HG02973 (cell line): ENCODE measurements at regions not wholly inside any gene's neighbourhood (a gene's known extent, or its start where the extent isn't known, plus 50 kb on each side); places are given as distances from the start of the nearest gene placed in this dataset.
"Not testable (repeated sequence)": the region's sequence is repeated elsewhere in the genome, so short reads cannot be mapped to it uniquely, and the experiment has no call there.

Experiments used
- ATAC-seq: cut with Tn5 transposase; IDR thresholded peaks from one replicate; pipeline ENCODE4 v1.9.1; 2021; ENCODE audit warnings: moderate library complexity; ENCODE audit not compliant: unreplicated experiment

DNA sequence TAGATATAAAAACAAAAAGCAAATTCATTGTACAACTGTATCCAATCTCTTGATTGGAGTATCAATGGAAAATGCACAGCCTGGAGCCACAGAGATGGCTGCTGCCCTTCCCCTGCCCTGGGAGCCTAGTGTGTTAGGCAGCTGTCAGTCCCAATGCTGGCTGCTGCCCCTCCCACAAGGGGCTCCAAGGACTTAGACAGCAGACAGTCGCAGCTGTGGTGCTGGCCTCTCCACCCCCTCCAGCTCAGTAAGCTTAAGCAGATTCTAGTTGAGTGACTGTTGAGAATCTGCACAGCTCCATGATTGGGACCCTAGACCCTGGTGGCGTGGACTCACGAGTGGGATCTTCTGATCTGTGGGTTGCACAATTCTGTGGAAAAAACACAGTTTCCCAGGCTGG lies 1511.2 kb downstream of the FAM181B start:
- no peak for ATAC-seq

DNA sequence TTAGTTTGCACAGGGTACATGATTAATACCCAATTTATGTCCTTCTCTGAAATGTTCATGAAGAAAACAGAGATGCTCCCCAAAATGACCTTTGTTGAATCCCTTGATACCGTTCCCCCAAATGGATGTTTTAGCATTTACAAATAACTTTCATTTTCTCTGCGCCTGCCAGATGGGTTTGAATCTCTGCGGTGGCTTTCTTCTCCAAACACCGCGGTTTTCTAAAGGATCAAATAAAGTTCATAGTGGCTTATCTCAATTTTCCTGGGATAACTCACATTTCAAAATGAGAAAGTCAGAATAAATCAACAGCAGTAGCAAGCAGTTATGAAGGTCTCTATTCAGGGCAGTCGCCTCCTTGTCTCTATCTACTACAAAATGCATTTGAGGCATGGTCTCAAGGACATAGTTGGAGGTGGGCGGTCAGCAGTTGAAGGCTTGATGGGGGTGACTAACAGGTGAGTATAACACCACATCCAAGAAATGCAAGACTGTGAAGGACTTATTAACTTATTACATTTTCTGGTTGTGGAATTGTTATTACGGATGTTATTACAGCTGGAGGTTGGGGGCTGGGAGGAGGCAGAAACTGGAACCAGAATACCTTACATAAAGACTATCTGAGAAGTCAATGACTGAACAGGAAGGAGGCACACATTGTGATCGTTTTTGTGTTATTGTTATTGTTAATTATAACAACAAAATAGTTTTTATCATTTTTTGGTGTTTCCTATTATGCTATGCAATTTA lies 1513.3 kb downstream of the FAM181B start:
- ATAC-seq, result no peak

DNA sequence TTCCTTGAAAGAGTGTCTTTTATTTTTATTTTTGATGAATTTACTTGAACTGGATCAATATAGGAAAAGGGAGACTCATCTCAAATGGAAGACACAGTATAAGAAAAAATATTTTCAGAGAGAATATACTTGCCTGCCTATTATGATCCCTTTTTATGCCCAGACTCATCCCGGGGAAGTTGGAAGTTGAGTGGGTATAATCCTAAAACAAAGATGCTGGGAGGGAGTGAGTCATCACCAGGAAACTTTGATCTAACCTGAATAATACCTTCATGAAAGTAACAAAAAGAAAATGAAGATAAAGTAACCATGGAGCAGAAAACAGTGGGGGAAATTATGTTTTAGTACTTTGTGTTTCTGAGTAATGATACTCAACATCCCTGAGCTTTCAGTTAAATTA lies 1514.0 kb downstream of the FAM181B start:
- no peak for ATAC-seq

DNA sequence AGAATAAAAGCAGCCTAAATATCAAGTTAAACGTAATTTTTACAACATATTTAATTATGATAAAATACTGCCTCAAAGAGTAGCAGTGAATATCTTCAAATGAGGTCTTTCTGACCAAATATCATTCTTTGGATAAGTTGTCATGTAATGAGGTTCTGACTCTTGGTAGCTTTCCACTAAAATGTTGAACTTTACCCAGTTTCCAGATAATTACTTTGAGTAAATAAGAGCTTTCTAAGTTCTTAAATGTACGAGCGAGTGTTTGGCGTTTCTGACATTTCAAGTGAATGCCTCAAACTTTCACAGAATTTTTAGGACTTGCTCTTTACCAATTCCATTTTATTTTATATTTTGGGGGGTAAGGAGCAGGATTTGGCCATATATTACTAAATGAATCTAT lies 1515.2 kb downstream of the FAM181B start:
- ATAC-seq, result no peak

DNA sequence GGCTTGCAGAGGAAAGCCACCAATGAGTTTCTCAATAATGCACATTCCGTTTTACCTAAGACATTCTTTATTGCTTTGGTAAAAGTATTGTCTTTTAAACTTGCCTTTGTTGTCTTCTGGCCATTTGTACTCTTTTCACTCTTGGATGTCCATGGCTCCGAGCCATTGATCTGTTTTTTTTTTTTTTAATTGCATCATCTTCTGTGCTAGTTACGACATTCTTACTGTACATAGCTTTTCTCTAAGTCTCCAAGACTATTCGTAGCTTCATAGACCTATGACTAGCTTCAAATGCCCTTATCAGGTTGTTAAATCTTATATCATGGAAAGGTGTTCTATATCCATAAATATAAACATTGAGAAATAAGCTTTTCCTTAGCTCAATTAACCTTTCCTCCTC lies 1522.6 kb downstream of the FAM181B start:
- no peak for ATAC-seq

DNA sequence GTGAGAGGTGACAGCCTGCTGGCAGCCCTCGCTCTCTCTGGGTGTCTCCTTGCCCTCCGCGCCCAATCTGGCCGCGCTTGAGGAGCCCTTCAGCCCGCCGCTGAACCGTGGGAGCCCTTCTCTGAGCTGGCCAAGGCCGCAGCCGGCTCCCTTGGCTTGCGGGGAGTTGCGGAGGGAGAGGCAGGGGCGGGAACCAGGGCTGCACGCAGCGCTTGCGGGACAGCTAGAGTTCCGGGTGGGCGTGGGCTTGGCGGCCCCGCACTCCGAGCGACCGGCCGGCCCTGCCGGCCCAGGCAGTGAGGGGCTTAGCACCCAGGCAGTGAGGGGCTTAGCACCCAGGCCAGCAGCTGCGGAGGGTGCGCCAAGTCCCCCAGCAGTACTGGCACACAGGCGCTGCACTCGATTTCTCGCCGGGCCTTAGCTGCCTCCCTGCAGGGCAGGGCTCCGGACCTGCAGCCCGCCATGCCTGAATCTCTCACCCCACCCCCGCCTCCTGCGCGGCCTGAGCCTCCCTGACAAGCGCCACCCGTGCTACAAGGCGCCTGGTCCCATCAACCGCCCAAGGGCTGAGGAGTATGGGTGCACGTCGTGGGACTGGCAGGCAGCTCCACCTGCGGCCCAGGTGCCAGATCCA lies 1526.1 kb downstream of the FAM181B start:
- no peak for ATAC-seq

DNA sequence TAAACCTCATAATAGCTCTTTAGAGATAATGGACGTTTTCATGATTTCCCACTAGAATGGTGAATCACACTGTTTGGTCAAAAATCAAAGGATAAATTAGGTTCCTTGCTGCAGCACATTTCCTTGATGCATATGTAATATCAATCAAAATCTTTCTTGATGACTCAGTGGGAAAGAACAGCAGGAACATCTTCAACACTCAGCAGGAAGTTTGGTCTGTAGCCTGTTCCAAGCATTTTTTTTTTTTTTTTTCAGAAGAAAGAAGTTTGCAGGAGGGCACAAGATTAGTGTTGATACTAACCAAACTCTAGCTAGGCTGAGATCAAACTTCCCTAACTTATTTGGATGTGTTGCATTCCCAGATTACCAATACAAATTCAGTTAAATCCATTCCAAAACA lies 1529.8 kb downstream of the FAM181B start:
- no peak for ATAC-seq

DNA sequence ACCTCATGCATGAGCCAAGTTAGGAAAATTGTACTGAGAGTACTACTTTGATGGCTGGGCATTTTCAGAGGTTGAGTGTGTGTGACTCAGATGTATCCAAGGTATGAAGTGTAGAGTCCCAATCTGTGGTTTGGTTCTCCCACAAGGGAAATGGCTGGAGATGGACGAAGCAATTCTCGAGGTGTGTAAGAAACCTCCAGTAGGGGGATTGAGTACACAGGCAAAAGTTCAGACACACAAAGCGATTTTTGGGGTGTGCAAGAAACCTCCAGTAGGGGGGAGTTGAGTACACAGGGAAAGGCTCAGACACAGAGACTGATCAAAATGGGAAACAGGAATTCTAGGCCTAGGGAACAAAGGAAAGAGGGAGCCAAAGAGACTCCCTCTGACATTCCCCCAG lies 1536.3 kb downstream of the FAM181B start:
- ATAC-seq, result no peak

DNA sequence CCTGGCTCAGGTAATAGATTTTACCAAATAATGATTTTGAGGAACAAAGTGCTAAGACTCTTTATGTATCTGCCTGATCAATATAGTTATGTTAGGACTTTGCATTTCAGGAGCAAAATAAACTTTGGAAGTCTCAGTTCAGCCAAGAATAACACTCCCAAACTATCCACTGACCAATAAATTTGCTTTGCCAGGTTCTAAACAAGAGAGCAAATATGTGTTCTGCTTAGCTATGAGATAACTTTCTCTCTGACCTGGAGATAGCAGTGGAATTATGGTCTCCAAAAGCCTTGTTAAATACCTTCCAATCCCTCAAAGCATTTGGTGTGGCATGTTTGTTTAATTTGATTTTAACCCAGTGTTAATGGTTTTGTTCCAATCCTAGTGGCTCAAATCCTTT lies 1541.1 kb downstream of the FAM181B start:
- ATAC-seq, result no peak

DNA sequence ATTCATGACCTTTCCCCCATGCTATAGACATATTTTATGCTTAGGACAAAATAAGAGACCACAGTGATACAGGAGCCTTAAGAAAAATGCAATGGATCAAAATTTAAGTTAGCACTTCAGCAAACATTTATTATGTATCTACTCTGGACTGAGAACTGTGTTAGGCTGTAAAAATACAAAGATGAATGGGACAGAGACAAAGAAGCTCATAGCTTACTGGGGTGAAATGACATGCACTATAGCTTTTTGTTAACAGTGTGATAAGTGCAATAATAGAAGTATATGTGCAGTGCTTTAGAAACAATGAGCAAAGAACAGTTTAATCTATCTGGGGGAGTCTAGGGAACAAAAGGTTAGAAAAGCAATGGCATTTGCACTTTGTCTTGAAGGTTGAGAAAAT lies 1543.1 kb downstream of the FAM181B start:
- ATAC-seq, result no peak

DNA sequence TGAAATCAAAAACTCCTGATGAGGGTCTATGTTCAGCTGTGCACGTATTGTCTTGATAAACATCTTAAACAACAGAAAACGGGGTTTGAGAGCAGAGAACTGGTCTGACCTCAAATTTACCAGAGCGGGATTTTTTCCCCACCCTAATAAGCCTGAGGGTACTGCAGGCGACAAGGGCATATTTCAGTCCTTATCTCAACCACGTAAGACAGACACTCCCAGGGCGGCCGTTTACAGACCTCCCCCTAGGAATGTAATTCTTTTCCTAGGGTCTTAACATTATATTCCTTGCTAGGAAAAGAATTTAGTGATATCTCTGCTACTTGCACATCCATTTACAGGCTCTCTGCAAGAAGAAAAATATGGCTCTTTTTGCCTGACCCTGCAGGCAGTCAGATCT lies 1546.6 kb downstream of the FAM181B start:
- not testable (repeated sequence) for ATAC-seq

DNA sequence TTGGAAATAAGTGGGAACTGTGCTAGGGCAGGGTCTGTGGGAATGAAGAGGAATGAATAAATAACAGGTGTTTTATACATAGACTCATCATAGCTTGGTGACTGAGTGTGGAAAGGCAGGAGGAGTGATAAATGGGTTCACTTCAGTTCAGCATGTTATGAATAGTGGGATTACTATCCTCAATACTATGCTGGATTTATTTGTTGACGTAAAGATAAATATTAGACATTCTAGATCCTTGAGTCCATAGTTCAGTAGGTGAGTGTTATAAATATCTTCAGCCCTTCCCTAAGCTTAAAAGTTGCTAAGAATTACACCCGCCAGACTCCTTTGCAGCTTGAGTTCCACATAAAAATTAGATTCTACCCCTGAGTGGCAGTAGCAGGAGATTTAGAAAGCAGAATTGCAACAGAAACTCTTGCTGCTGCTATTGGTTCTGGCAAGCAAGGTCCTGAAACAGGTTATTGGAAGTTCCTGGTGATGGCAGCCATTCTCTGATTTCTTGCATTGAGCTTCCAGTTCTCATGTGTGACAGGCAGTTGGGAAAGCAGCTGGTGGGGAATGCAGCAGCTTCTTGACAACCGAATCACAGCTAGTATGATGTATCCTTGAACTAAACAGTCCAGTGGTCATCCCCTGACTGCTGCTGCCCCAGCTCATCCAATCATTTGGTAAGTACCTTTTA lies 1558.9 kb downstream of the FAM181B start:
- no peak for ATAC-seq

DNA sequence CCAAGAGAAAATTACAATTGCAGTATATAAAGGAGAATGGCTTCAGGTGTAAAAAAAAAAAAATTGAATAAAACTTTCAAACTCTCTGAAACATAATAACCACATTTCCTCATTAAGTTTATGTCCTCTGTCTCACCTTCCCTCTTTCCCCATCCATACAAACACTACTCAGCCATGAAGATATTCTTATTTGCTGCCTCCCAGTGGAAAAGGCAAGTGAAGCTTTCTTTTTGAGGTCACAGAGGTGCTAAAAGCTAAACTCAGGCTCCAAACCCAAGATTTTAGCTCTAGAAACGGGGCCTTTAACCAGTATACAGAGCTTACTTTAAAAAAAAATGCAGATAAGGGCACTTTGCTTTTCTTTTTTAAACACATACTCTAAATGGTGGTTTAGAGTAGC lies 1568.5 kb downstream of the FAM181B start:
- no peak for ATAC-seq

DNA sequence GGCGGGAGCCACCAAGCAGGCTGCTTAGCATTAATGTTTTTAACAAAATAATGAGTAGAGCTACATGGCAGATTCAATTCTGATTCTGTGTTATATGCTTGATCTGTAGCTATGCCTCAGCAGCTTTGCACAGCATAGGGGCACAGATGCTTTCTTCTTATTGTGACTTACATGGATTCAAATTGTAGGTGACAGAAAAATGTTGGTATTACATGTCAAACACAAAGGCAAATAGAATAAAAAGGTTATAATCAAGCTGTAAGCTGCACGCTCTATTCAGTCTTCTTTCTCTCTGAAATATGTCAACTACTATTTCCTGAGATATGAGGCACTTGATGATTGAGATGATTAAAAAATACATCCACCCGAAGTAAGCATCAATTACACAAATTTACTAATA lies 1573.8 kb downstream of the FAM181B start:
- ATAC-seq, result no peak

DNA sequence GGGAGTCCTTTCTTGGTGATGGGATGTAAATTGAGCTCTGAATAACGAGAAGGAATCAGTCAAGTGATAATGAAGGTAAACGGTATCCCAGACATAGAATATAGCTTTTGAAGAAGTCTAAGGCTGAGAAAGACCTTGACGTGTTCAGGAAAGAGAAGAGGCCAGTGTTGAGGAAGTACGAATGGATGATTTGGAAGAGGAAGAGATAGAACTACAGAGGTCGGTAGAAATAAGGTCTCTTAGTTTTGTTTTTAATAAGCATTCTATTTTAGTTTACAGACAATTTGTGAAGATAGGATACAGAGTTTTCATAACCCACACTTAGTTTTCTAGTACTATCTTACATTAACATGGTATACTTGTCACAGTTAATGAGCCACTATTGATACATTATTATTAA lies 1598.1 kb downstream of the FAM181B start:
- ATAC-seq, result no peak

DNA sequence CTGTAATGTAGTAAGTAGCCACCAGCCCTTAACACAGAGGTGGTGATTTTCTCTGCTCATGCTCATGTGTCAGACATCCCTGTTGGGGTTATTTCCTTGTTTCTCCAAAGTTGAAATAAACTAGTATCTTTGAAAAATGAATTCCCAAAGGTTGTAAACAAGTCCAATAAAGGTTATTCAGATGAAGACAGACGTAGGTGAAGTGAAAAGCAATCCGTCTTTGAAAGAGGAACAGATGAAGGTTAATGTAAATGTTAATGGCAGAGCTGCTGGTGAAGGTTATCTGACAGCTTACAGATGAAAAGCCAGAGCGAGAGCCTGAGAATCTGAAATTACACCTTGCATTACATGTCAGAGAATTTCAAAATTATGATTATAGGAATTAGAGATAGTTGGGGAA lies 1604.0 kb downstream of the FAM181B start:
- ATAC-seq, result no peak

DNA sequence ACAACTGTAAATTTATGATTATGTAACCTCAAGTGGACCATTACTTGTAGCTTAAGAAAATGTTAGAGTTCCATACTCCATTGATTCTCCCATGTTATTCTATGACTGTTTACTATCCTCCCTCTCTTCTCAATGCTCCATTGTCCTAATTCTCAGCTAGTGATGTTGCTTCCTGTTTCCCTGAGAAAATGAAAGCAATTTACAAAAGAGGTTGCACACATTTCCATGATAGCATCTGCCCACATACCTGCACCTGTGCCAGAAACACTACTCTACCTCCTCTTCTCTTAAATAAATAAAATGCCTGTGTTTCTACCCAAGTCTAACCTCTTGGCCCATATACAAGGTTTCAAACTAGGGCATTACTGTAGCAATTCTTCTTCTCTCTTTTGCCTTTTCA lies 1620.9 kb downstream of the FAM181B start:
- ATAC-seq, result no peak

DNA sequence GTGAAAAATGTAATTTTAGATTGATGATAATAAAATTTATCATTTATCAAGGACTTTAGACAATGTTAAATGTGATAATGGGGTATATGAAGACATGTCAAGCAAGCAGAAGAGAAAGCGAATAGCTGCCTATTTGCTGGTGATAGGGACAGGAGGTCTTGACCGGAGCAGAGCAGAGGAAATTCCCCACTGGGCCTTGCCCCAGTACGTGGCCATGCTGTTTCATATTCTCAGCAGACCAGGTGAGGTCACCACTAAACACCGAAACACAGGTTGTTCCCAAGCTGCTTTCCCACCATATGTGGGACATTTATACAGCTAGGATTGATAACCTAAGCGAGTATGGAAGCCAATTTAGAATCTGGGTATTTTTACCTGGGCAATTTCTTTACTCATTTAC lies 1629.6 kb downstream of the FAM181B start:
- ATAC-seq, result no peak

DNA sequence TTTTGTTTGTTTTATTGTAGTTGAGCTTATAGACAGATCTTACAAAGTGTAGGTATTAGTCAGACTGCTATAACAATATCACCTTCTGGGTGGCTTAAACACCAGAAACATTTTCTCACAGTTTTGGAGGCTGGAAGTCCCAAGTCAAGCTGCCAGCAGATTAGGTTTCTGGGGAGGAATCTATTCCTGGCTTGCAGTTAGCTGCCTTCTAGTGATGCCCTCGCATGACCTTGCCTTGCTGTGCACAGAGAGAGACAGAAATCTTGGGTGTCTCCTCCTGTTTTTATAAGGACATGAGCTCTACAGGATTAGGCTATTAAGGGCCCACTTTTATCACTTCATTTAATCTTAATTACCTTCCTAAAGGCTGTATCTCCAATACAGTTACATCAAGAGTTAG lies 1635.2 kb downstream of the FAM181B start:
- no peak for ATAC-seq

DNA sequence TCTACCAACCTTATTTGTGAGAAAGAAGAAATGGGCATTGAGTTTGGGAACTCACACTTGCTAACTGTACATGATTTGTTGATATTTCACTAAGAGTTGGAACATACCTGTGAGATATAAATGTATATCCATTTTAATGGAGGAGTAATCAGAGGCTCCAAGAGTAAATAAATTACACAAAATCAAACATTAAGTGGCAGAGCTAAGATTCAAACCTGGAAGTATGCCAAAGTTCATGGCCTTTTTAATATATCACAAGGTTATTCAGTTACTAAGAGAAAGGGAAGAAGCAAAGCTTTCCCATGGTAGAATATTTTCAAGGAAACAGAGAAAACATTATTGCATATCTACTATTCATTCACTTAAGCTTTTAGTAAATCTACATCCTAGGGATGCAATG lies 1641.1 kb downstream of the FAM181B start:
- ATAC-seq, result no peak

DNA sequence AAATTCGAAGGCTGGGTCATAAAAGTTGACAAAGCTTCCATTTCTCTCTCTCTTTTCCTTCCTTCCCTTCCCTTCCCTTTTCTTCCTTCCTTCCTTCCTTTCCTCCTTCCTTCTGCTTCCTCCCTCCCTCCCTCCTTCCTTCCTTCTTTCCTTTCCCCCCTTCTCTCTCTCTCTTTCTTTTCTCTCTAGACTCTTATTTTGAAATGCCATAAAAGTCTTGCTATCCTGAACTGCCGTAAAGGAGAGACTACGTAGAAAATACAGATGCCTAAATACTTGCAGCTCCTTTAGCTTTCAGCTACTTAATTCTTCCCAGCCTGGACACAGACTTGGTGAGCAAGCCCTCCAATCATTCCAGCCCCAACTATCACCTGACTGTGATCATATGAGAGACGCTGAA lies 1644.4 kb downstream of the FAM181B start:
- ATAC-seq, result no peak

DNA sequence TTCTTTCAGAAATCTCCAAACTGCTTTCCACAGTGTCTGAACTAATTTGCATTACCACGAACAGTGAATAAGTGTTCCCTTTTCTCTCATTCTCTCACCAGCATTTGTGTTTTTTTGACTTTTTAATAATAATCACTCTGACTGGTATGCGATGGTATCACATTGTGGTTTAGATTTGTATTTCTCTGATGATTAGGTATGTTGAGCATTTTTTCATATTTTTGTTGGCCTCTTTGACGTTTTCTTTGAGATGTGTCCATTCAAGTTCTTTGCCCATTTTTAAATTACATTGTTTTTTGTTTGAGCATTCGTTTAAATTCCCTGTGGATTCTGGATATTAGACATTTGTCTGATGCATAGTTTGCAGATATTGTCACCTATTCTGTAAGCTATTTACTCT lies 1639.6 kb upstream of the TENM4 start:
- ATAC-seq, result no peak
